ENCODE measurements at regions not wholly inside any gene's neighbourhood (a gene's known extent, or its start where the extent isn't known, plus 50 kb on each side); places are given as distances from the start of the nearest gene placed in this dataset.

DNA sequence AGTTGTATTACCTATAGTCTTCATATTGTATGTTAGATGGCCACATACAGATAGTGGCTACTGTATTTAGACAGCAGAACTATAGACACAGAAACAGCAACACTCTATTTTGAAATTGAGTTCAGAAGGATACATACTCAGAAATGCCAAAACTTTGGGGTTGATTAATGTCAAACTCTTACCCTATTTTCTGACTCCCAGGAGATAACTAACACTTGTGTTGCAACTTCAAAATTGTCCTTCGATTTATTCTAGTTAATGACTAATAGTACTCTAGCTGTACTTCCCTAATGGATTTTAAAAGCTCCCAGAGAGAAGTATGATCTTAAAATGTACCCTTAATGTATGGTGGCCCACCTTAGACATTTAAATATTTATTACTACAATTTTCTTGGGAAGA, 229.9 kb upstream of the UGT8 start:
- TF ChIP-seq, protein P1, sequence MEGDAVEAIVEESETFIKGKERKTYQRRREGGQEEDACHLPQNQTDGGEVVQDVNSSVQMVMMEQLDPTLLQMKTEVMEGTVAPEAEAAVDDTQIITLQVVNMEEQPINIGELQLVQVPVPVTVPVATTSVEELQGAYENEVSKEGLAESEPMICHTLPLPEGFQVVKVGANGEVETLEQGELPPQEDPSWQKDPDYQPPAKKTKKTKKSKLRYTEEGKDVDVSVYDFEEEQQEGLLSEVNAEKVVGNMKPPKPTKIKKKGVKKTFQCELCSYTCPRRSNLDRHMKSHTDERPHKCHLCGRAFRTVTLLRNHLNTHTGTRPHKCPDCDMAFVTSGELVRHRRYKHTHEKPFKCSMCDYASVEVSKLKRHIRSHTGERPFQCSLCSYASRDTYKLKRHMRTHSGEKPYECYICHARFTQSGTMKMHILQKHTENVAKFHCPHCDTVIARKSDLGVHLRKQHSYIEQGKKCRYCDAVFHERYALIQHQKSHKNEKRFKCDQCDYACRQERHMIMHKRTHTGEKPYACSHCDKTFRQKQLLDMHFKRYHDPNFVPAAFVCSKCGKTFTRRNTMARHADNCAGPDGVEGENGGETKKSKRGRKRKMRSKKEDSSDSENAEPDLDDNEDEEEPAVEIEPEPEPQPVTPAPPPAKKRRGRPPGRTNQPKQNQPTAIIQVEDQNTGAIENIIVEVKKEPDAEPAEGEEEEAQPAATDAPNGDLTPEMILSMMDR (conservative IDR thresholded peaks at IDR 0.05), result no peak
- no peak for TF ChIP-seq ZFX (IDR thresholded peaks at IDR 0.05)
